ENCODE measurements at regions not wholly inside any gene's neighbourhood (a gene's known extent, or its start where the extent isn't known, plus 50 kb on each side); places are given as distances from the start of the nearest gene placed in this dataset.

DNA sequence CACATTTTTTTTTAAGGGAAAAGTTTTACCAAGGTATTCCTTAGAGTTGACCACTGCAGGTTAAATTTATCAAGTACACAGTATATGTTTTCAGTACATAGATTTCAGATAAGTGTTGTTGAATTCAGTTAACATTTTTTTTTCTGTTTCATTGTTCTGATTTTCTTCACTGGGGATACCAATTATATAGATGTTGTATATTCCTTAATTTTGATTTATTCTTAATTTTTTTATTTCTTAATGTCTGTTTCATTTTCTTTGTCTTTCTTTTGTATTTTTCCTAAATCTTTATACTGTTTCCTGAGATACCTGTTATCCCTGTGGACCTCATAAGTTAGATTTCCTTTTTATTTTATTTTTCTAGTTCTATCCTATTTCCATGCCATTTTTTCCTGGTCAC is 234.8 kb downstream of the TTC6 start:
- Mint-ChIP-seq H3K9me3 (peaks cover 44% of the 10 kb centered on the region), H3K27me3 (ENCODE audit: low read depth) (0 out of 2 replicates have a peak, but pooled peaks cover 3% of the 10 kb centered on the region), H3K36me3 (peaks cover 9% of the 10 kb centered on the region), H3K4me1 (no peaks in the 10 kb centered on the region), H3K4me3 (no peak overlapping the region), H3K27ac (no peak overlapping the region)
- POLR2A ChIA-PET, result no interaction called here
- ATAC-seq (no peak), DNase-seq (ENCODE audit: low spot score) (no peak)
- CTCF ChIA-PET, result no interaction called here
- TF ChIP-seq ZNF671 (CRISPR knock-in tag; IDR thresholded peaks at IDR 0.05), result no peak
- no peak for TF ChIP-seq ZNF263 (CRISPR knock-in tag; IDR thresholded peaks at IDR 0.05; ENCODE audit: low read depth)
- no peak for TF ChIP-seq NFYB (CRISPR knock-in tag; conservative IDR thresholded peaks at IDR 0.05; ENCODE audit: low read depth)
- TF ChIP-seq ELF4 (CRISPR knock-in tag; IDR thresholded peaks at IDR 0.05; ENCODE audit: low read depth), result no peak
- TF ChIP-seq NFATC4 (CRISPR knock-in tag; IDR thresholded peaks at IDR 0.05), result no peak
- TF ChIP-seq, protein P1, sequence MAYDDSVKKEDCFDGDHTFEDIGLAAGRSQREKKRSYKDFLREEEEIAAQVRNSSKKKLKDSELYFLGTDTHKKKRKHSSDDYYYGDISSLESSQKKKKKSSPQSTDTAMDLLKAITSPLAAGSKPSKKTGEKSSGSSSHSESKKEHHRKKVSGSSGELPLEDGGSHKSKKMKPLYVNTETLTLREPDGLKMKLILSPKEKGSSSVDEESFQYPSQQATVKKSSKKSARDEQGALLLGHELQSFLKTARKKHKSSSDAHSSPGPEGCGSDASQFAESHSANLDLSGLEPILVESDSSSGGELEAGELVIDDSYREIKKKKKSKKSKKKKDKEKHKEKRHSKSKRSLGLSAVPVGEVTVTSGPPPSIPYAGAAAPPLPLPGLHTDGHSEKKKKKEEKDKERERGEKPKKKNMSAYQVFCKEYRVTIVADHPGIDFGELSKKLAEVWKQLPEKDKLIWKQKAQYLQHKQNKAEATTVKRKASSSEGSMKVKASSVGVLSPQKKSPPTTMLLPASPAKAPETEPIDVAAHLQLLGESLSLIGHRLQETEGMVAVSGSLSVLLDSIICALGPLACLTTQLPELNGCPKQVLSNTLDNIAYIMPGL (CRISPR knock-in tag; IDR thresholded peaks at IDR 0.05), result no peak
- no peak for TF ChIP-seq ZNF219 (CRISPR knock-in tag; IDR thresholded peaks at IDR 0.05; ENCODE audit: borderline replicate concordance)
- TF ChIP-seq, protein P2, sequence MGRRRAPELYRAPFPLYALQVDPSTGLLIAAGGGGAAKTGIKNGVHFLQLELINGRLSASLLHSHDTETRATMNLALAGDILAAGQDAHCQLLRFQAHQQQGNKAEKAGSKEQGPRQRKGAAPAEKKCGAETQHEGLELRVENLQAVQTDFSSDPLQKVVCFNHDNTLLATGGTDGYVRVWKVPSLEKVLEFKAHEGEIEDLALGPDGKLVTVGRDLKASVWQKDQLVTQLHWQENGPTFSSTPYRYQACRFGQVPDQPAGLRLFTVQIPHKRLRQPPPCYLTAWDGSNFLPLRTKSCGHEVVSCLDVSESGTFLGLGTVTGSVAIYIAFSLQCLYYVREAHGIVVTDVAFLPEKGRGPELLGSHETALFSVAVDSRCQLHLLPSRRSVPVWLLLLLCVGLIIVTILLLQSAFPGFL (CRISPR knock-in tag; IDR thresholded peaks at IDR 0.05; ENCODE audit: borderline replicate concordance), result no peak
- TF ChIP-seq, protein P3, sequence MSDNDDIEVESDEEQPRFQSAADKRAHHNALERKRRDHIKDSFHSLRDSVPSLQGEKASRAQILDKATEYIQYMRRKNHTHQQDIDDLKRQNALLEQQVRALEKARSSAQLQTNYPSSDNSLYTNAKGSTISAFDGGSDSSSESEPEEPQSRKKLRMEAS (CRISPR knock-in tag; IDR thresholded peaks at IDR 0.05), result no peak
- TF ChIP-seq SP1 (CRISPR knock-in tag; conservative IDR thresholded peaks at IDR 0.05), result no peak
- no peak for TF ChIP-seq ESRRA (CRISPR knock-in tag; IDR thresholded peaks at IDR 0.05; ENCODE audit: borderline replicate concordance)
- TF ChIP-seq TCF7 (CRISPR knock-in tag; IDR thresholded peaks at IDR 0.05; ENCODE audit: low read depth), result no peak
- TF ChIP-seq, protein P4, sequence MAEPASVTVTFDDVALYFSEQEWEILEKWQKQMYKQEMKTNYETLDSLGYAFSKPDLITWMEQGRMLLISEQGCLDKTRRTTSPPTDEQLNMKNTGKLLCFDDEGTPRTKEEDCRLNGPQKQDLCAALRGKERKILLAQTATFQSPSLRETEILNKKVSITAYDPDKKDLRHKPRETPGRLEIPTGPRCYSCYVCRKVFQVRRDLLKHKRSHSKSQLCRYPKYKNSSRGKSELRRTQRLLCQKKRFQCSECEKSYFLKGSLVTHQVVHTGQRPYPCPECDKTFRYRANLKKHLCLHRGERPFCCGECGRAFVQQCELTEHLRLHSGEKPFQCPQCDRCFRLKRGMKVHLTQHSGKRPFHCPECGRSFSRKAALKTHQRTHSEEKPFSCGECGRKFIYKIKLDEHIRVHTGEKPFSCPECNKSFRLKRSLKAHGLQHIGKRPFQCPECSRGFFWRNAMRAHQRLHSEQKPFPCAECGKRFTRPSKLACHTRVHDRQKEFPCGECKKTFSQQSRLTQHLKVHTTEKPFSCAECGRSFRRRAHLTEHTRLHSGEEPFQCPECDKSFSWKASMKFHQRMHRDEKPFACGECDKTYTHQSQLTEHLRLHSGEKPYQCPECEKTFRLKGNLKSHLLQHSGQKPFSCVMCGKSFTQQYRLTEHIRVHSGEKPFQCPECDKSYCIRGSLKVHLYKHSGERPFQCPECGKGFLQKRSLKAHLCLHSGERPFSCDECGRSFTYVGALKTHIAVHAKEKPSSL (CRISPR knock-in tag; conservative IDR thresholded peaks at IDR 0.05), result no peak
- TF ChIP-seq, protein P5, sequence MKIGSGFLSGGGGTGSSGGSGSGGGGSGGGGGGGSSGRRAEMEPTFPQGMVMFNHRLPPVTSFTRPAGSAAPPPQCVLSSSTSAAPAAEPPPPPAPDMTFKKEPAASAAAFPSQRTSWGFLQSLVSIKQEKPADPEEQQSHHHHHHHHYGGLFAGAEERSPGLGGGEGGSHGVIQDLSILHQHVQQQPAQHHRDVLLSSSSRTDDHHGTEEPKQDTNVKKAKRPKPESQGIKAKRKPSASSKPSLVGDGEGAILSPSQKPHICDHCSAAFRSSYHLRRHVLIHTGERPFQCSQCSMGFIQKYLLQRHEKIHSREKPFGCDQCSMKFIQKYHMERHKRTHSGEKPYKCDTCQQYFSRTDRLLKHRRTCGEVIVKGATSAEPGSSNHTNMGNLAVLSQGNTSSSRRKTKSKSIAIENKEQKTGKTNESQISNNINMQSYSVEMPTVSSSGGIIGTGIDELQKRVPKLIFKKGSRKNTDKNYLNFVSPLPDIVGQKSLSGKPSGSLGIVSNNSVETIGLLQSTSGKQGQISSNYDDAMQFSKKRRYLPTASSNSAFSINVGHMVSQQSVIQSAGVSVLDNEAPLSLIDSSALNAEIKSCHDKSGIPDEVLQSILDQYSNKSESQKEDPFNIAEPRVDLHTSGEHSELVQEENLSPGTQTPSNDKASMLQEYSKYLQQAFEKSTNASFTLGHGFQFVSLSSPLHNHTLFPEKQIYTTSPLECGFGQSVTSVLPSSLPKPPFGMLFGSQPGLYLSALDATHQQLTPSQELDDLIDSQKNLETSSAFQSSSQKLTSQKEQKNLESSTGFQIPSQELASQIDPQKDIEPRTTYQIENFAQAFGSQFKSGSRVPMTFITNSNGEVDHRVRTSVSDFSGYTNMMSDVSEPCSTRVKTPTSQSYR (CRISPR knock-in tag; IDR thresholded peaks at IDR 0.05), result no peak
- TF ChIP-seq, protein P6, sequence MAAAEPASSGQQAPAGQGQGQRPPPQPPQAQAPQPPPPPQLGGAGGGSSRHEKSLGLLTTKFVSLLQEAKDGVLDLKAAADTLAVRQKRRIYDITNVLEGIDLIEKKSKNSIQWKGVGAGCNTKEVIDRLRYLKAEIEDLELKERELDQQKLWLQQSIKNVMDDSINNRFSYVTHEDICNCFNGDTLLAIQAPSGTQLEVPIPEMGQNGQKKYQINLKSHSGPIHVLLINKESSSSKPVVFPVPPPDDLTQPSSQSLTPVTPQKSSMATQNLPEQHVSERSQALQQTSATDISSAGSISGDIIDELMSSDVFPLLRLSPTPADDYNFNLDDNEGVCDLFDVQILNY (CRISPR knock-in tag; IDR thresholded peaks at IDR 0.05), result no peak
- TF ChIP-seq, protein P7, sequence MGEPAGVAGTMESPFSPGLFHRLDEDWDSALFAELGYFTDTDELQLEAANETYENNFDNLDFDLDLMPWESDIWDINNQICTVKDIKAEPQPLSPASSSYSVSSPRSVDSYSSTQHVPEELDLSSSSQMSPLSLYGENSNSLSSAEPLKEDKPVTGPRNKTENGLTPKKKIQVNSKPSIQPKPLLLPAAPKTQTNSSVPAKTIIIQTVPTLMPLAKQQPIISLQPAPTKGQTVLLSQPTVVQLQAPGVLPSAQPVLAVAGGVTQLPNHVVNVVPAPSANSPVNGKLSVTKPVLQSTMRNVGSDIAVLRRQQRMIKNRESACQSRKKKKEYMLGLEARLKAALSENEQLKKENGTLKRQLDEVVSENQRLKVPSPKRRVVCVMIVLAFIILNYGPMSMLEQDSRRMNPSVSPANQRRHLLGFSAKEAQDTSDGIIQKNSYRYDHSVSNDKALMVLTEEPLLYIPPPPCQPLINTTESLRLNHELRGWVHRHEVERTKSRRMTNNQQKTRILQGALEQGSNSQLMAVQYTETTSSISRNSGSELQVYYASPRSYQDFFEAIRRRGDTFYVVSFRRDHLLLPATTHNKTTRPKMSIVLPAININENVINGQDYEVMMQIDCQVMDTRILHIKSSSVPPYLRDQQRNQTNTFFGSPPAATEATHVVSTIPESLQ (CRISPR knock-in tag; IDR thresholded peaks at IDR 0.05), result no peak
- TF ChIP-seq ZNF138 (CRISPR knock-in tag; conservative IDR thresholded peaks at IDR 0.05), result no peak
- no peak for TF ChIP-seq SMAD3 (CRISPR knock-in tag; IDR thresholded peaks at IDR 0.05; ENCODE audit: borderline replicate concordance)
- TF ChIP-seq HMGA2 (CRISPR knock-in tag; IDR thresholded peaks at IDR 0.05), result no peak
- TF ChIP-seq ZNF121 (CRISPR knock-in tag; IDR thresholded peaks at IDR 0.05), result no peak

Data from WTC11 (cell line).